GM18508 (cell line): ENCODE measurements at regions not wholly inside any gene's neighbourhood (a gene's known extent, or its start where the extent isn't known, plus 50 kb on each side); places are given as distances from the start of the nearest gene placed in this dataset.
A peak's percentile ranks its signal among the peaks of the same experiment; 100 is the strongest.

ENCODE experiments used
- ATAC-seq: cut with Tn5 transposase; IDR thresholded peaks from one replicate; pipeline ENCODE4 v1.9.1; 2021; ENCODE audit warnings: moderate number of reproducible peaks; ENCODE audit not compliant: insufficient read depth, unreplicated experiment

- no peak for ATAC-seq
Measured at GRCh38 chr15:92565351-92566125, 90.0 kb downstream of the FAM174B start.

DNA sequence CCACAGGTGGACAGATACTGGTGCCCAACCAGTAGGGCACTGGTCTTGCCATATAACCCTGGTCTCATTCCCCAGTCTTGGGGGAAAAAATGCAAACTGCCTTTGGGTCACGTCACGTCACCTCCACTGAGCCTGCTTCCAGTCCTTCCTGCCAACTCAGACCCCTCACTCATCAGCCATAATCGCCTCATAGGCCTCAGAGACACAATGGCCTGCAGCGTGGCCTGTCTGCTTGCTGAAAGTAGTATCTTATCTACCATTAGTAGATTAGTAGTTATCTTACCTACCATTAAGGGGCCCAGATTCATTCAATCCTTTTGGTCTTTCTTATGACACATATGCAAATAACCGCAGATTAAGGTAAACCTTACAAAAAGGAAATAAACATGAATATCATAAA lies 93.8 kb downstream of the FAM174B start:
- ATAC-seq, result no peak

DNA sequence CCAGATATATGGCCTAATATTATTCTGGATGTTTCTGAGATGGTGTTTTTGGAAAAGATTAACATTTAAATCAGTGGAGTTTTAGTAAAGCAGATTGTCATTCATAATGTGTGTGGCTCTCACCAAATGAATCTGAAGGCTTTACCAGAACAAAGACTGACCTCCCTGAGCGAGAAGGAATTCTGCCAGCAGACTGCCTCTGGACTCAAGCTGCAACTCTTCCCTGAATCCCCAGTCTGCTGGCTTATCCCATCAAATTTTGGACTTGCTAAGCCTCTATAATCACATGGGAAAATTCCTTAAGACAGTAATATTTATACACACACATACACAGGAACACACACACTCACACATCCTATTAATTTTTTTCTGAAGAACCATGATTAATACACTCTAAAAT lies 102.3 kb downstream of the FAM174B start:
- no peak for ATAC-seq

GRCh38 chr15:92545996-92546395 lies 109.6 kb downstream of the FAM174B start:
- ATAC-seq, result no peak

DNA sequence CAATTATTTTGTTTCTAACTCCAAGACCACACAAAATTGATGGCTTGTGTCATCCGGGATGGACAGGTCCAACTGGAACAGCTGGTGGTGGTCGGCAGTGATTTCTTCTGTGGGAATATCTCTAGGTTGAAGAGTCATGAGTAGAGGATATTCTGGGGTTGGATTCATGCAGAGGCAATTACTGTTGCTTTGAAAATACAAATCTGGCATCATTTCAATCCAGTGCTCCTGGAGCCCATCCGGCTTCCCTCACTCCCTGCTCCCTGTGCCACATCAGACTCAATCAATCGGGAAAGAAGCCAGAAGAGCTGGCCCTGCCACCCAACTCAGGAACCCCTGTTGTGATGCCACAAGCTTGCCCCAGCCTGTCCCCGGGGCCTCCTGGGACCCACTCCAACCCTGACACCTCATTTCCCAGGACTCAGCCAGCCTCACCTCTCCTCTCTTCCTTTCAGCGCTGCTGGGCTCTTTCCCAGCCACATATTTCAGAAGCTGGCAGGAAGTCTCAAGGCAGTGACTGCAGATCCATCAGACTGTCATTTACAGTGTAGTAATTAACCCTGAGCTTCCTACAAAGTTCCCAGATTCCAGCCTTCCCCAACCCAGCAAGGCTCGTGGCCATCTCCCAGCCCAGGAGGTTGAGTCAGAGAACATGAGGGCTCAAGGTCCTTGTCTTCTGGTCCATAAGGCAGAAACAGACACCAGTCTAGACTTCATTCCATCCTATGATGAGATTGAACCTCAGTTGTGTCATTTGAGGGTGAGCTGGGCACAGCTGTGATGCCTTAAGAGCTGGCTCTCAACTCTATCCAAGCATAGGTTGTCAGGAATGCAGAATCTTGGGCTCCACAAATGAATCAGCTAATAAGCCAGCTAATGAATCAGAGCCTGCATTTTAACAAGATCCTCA lies 114.0 kb downstream of the FAM174B start:
- no peak for ATAC-seq

GRCh38 chr15:92538115-92538514 lies 117.5 kb downstream of the FAM174B start:
- no peak for ATAC-seq

DNA sequence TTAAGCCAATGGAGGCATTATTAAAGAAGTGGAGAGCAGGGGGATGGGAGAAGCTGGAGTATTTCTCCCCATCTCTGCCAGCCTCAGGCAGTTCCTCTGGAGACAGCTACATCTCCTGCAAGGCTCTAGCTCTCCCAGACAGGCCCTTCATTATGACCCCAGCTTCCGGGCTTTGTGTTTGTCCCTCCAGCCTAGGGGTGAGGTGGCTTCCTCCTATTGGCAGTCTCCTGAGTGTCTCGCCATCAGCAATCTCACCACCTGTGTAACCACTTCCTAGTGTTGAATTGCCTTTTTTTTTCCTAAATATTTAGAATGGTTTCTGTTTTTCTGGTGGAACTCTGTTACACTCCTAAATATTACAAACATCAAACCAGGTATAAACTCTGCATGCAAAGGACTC lies 122.3 kb downstream of the FAM174B start:
- ATAC-seq, result no peak

GRCh38 chr15:92531406-92531805 lies 124.2 kb downstream of the FAM174B start:
- ATAC-seq, result no peak

DNA sequence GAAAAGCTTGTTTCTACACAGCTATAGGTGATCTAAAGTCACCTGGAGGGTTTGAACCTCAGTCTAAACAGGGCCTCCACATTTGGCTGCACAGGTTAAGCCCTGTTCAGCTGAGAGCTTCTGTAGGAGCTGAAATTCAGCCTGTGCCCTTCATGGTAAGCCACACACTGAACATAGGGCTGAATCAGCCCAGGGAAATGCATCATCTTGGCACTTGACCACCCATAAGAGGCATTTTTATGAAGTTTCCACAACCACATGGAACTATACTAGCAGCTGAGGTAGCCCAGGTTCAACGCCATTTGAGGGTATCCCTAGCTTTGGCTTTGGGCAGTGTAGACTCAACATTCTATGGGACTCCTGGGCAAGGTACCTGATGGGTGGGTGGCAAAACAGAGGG lies 126.8 kb downstream of the FAM174B start:
- ATAC-seq, result no peak

DNA sequence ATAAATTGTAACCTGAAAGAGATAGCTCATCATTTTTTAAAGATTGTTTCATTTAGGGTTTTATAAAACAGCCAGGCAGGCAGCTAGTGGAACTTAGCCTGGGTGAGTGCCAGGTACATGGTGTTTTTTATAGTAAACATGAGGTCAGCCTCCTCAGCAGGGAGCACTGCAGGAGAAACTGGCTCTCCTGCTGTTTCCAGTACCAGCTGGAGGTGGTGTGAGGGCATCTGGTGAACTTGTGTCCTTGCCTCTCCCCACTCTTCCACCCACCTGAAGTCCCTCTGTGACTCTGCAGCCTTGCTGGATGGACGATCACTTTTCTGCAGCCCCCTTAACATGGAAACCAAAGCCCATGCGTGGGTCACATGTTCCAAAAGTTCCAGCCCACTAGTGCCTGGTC lies 128.4 kb downstream of the FAM174B start:
- no peak for ATAC-seq

DNA sequence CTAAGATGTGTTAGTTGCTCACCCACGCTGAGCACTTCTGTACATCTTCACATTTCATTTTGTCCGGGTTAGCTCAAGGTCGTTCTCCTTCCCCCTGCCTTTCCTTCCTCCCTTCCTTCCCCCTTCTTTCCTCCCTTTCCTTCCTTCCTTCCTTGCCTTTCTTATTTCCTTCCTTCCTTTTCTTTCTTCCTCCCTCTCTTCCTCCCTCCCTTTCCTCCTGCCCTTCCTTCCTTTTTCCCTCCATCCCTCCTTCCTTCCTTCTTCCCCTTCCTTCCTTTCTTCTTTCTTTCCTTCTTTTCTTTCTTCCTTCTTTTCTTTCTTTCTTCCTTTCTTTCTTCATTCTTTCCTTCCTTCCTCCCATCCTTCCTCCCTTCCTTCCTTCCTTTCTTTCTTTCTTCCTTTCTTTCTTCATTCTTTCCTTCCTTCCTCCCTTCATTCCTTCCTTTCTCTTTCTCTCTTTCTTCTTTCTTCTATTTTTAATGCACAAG lies 129.8 kb downstream of the FAM174B start:
- no peak for ATAC-seq

DNA sequence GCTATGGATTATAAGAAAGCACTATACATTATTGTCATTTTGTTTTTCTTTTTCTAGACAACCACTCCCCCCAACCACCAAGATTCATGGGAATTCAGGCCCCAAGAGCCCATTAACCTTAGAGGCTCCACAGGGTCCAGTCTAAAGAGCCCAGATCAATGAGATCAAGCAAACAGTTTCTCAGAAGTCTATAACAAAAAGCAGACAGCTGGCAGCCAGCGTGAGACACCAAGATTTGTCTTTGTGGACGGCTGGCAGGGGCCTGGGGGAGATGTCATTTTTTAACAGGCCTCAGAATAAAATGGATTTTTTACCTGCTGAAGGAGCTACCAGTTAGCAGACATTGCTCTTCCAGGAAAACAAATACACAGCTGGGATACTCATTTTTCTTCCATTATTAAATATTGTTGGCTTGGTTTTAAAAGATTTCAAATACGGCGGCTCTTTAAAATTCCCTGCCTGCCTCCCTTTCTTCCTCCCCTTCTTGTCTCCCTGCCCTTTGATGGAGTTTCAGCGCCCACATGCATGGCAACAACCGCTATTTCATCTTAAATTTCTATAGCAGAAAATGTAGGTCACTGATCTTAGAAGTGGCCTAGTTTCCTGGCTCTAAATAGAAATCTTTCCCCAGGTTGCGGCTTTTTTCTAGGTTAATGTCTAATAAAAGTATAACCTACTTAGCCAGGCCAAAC lies 130.6 kb downstream of the FAM174B start:
- ATAC-seq, result no peak

DNA sequence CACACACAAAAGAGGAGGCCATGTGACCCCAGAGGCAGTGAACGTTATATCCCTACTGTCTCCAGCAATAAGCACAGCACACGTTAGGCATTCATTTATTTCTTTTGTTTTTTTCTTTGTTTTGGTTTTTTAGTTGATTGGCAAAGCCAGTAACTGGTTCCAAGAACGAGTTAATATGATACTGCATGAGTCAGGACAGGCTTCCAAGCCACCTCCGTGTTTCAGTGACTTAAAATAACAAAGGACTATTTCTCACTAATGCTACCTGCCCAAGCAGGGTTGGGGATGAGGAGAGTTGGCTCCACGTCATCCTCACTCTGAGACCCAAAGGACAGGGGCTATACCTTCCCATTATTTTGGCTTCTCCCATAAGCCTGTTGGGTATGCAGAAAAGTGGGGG lies 130.5 kb downstream of the ST8SIA2 start:
- no peak for ATAC-seq

DNA sequence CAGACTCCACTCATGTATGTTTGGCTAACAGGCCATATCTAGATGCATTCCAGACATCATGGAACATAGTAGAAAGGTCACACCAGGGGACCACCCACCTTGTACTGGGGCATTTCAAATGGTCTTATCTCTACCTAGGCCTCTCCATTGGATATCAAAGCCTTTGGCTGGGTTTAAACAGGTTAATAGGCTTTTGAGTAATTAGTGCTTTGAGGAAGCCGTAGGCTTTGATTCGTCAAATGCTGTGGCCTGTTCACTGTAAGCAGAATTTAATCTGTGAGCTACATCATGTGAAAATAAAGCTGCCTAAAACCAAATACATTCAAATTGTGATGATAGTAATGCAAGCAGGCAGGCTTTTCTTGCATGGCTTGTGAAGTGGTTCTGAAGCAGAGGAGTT lies 129.5 kb downstream of the ST8SIA2 start:
- ATAC-seq, result no peak

- peak; percentile 75 for ATAC-seq
Measured at GRCh38 chr15:92521624-92522008, 127.9 kb downstream of the ST8SIA2 start.

GRCh38 chr15:92520914-92521623 lies 127.4 kb downstream of the ST8SIA2 start:
- ATAC-seq, result peak; percentile 13

DNA sequence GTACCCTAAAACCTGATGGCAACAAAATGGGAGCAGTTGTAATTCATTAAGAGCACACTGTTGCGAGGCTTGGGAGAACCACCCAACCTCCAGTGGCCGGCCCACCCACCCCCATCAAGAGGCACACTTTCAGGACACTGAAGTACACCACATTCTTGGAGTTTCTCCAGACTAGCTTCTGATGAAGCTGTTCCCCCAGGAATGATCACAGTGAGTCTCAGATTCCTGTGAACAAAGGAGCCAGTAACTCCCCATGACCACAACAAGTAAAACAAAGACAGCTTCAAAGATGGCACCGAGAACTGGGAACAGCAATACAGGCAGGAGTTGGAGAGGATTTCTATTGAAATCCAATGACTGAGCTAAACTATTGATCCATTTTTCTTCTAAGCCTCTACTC lies 126.0 kb downstream of the ST8SIA2 start:
- no peak for ATAC-seq
